ENCODE measurements at regions not wholly inside any gene's neighbourhood (a gene's known extent, or its start where the extent isn't known, plus 50 kb on each side); places are given as distances from the start of the nearest gene placed in this dataset.

DNA sequence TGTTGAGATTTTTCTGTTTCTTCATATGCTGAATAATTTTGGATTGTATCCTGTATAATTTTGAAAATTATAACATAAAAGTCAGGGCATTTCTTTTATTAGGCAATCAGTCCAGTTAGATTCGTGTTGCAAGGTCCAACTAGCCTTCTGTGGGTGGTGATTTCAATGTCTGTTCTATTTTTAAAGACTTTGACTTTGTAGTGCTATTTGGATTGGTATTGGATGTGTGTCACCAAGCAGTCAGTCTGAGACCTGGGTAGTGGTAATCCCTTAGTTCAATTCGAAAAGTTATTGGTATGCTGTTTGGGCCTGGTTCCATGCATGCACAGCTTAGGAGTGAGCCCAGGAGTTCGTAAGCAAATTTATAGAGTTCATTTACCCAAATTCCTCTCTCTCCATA is 82.2 kb downstream of the EPDR1 start:
- no peak overlapping the region for H3K4me2 ChIP-seq
- no peak overlapping the region for H3K9ac ChIP-seq
- H3K36me3 ChIP-seq (ENCODE audit: insufficient read depth) = no peaks in the 10 kb centered on the region
- no peak overlapping the region for H3K27ac ChIP-seq
- TF ChIP-seq, protein P1, sequence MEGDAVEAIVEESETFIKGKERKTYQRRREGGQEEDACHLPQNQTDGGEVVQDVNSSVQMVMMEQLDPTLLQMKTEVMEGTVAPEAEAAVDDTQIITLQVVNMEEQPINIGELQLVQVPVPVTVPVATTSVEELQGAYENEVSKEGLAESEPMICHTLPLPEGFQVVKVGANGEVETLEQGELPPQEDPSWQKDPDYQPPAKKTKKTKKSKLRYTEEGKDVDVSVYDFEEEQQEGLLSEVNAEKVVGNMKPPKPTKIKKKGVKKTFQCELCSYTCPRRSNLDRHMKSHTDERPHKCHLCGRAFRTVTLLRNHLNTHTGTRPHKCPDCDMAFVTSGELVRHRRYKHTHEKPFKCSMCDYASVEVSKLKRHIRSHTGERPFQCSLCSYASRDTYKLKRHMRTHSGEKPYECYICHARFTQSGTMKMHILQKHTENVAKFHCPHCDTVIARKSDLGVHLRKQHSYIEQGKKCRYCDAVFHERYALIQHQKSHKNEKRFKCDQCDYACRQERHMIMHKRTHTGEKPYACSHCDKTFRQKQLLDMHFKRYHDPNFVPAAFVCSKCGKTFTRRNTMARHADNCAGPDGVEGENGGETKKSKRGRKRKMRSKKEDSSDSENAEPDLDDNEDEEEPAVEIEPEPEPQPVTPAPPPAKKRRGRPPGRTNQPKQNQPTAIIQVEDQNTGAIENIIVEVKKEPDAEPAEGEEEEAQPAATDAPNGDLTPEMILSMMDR (conservative IDR thresholded peaks at IDR 0.05; ENCODE audit: low read depth, low read length) = no peak
- H4K20me1 ChIP-seq (ENCODE audit: insufficient read depth) = no peaks in the 10 kb centered on the region
- H3K27me3 ChIP-seq (ENCODE audit: insufficient read depth, low read depth) = no peaks in the 10 kb centered on the region
- H3K79me2 ChIP-seq (ENCODE audit: insufficient read depth, low read depth) = no peaks in the 10 kb centered on the region
- H2AFZ ChIP-seq (ENCODE audit: low read depth) = no peak overlapping the region
- H3K4me3 ChIP-seq (IDR thresholded peaks at IDR 0.05; ENCODE audit: insufficient read depth, low read depth, low read length) = no peak overlapping the region
- peaks cover 8% of the 10 kb centered on the region for H3K4me1 ChIP-seq (ENCODE audit: low read depth, poor library complexity, severe bottlenecking)

DNA sequence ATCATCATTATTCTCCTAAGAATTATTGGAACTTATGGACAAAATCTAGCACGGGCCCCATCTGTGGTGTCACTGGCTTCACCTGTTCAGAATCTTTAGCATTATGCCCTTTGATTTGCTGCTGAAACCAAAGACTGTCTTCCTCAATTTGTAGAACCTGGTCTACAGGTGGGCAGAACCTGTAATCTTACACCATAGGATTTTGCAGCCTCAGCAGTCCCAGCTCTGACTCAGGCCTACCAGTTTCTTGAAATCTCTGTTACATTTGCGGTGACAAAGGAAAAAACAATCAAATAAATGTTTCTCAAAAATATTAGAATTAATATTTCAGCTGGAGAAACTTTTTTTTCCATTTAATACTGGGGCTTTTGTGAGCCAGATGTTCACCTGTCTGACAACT is 86.1 kb downstream of the EPDR1 start:
- Histone ChIP-seq H4K20me1 (ENCODE audit: insufficient read depth) (no peaks in the 10 kb centered on the region), H3K4me1 (ENCODE audit: low read depth, poor library complexity, severe bottlenecking) (peaks cover 8% of the 10 kb centered on the region), H3K79me2 (ENCODE audit: insufficient read depth, low read depth) (no peaks in the 10 kb centered on the region), H3K27me3 (ENCODE audit: insufficient read depth, low read depth) (no peaks in the 10 kb centered on the region), H3K9ac (no peak overlapping the region), H3K27ac (no peak overlapping the region), H3K4me2 (no peak overlapping the region), H3K36me3 (ENCODE audit: insufficient read depth) (no peaks in the 10 kb centered on the region), H2AFZ (ENCODE audit: low read depth) (no peak overlapping the region), H3K4me3 (IDR thresholded peaks at IDR 0.05; ENCODE audit: insufficient read depth, low read depth, low read length) (no peak overlapping the region)
- TF ChIP-seq, protein P1 (conservative IDR thresholded peaks at IDR 0.05; ENCODE audit: low read depth, low read length) = no peak

DNA sequence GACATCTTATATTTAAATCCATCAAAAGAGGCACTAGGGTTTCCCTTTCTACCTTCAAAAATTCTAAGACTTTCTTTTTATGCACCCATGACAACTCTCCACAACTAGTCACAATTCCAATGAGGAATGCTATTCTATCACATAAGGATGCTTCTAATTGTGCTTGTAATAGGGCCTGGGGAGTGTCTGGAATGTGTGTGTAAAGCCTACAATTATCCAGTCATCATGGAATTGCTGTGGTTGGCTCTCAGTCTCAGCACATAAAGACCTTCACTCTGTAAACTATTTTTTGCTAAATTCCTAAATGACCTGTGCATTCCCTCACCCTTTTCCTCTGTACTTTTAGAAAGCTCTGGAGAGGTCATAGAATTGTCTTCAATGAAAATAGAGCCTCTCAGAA is 86.7 kb downstream of the EPDR1 start:
- no peak overlapping the region for H3K9ac ChIP-seq
- H3K79me2 ChIP-seq (ENCODE audit: insufficient read depth, low read depth) = no peaks in the 10 kb centered on the region
- H3K27ac ChIP-seq = no peak overlapping the region
- H3K27me3 ChIP-seq (ENCODE audit: insufficient read depth, low read depth) = no peaks in the 10 kb centered on the region
- H3K4me1 ChIP-seq (ENCODE audit: low read depth, poor library complexity, severe bottlenecking) = peaks cover 8% of the 10 kb centered on the region
- no peaks in the 10 kb centered on the region for H3K36me3 ChIP-seq (ENCODE audit: insufficient read depth)
- no peaks in the 10 kb centered on the region for H4K20me1 ChIP-seq (ENCODE audit: insufficient read depth)
- H2AFZ ChIP-seq (ENCODE audit: low read depth) = no peak overlapping the region
- no peak overlapping the region for H3K4me3 ChIP-seq (IDR thresholded peaks at IDR 0.05; ENCODE audit: insufficient read depth, low read depth, low read length)
- TF ChIP-seq, protein P1 (conservative IDR thresholded peaks at IDR 0.05; ENCODE audit: low read depth, low read length) = no peak
- H3K4me2 ChIP-seq = no peak overlapping the region

DNA sequence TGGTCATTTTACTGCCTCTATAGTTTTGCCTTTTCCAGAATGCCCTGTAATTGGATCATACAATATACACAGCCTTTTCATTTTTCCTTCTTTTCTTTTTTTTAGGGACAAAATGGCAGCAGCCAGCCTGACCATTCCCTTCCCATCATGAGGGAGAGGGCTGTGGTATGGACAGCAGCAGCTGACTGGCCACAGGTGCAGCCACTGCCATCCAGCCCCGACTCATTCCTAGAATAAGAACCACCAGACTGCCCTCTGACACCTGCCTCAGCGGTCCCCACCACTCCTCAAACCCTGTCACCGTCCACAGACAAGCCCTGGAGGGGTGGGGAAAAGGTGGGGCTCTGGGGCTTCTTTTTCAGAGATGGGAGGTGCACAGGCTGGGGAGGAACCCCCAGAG is 92.8 kb downstream of the EPDR1 start:
- H4K20me1 ChIP-seq (ENCODE audit: insufficient read depth) = no peaks in the 10 kb centered on the region
- H3K36me3 ChIP-seq (ENCODE audit: insufficient read depth) = no peaks in the 10 kb centered on the region
- no peaks in the 10 kb centered on the region for H3K79me2 ChIP-seq (ENCODE audit: insufficient read depth, low read depth)
- no peak overlapping the region for H3K4me2 ChIP-seq
- H3K4me3 ChIP-seq (IDR thresholded peaks at IDR 0.05; ENCODE audit: insufficient read depth, low read depth, low read length) = no peak overlapping the region
- no peak overlapping the region for H3K9ac ChIP-seq
- H3K27me3 ChIP-seq (ENCODE audit: insufficient read depth, low read depth) = no peaks in the 10 kb centered on the region
- TF ChIP-seq, protein P1 (conservative IDR thresholded peaks at IDR 0.05; ENCODE audit: low read depth, low read length) = no peak
- H3K27ac ChIP-seq = no peak overlapping the region
- no peak overlapping the region for H2AFZ ChIP-seq (ENCODE audit: low read depth)
- H3K4me1 ChIP-seq (ENCODE audit: low read depth, poor library complexity, severe bottlenecking) = no peaks in the 10 kb centered on the region

DNA sequence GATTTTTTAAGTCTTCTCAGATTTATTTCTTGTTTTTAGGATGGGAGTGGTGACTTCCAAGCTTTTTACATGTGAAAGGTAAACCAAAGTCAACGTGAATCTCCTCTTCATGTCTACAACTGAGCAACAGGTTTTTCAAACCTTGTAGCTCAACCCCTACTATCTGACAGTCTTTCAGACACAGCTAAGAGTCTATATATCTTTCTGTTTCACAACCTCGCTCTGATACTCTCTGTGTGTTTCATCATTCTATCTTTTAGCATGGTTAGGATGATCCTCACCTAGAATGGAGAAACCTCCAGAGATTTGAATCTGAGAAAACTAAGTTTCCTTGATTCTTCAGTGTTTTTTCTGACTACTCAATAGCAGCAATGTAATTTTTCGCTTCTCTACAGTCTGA is 96.1 kb downstream of the EPDR1 start:
- no peak overlapping the region for H3K4me2 ChIP-seq
- no peak overlapping the region for H2AFZ ChIP-seq (ENCODE audit: low read depth)
- no peaks in the 10 kb centered on the region for H3K27me3 ChIP-seq (ENCODE audit: insufficient read depth, low read depth)
- no peak overlapping the region for H3K9ac ChIP-seq
- TF ChIP-seq, protein P1 (conservative IDR thresholded peaks at IDR 0.05; ENCODE audit: low read depth, low read length) = no peak
- H3K27ac ChIP-seq = no peak overlapping the region
- H3K4me1 ChIP-seq (ENCODE audit: low read depth, poor library complexity, severe bottlenecking) = no peaks in the 10 kb centered on the region
- no peaks in the 10 kb centered on the region for H4K20me1 ChIP-seq (ENCODE audit: insufficient read depth)
- H3K36me3 ChIP-seq (ENCODE audit: insufficient read depth) = no peaks in the 10 kb centered on the region
- H3K79me2 ChIP-seq (ENCODE audit: insufficient read depth, low read depth) = no peaks in the 10 kb centered on the region
- H3K4me3 ChIP-seq (IDR thresholded peaks at IDR 0.05; ENCODE audit: insufficient read depth, low read depth, low read length) = no peak overlapping the region
